H7 (cell line): ENCODE measurements at regions not wholly inside any gene's neighbourhood (a gene's known extent, or its start where the extent isn't known, plus 50 kb on each side); places are given as distances from the start of the nearest gene placed in this dataset.

Experiments
- DNase-seq: peaks from one replicate; pipeline ENCODE4 v3.0.0; 2012
- H3K27me3 ChIP-seq: 2 replicates; pipeline ENCODE4 v1.6.0; 2011; ENCODE audit warnings: mild to moderate bottlenecking, low read length; ENCODE audit not compliant: control insufficient read depth, insufficient read depth
- H3K36me3 ChIP-seq: replicated peaks from 2 replicates; pipeline ENCODE4 v1.5.1; 2011; ENCODE audit warnings: low read length; ENCODE audit not compliant: control insufficient read depth, insufficient read depth
- H3K4me3 ChIP-seq: 2 replicates; pipeline ENCODE4 v1.5.1; 2011; ENCODE audit warnings: low read depth, mild to moderate bottlenecking, control low read depth, low read length, moderate library complexity; ENCODE audit not compliant: insufficient read depth

GRCh38 chr3:117366574-117366973 lies 657.0 kb downstream of the TUSC7 start:
- no peak for DNase-seq
- Histone ChIP-seq H3K36me3 (no peaks in the 10 kb centered on the region), H3K27me3 (no peaks in the 10 kb centered on the region), H3K4me3 (no peak overlapping the region)

- DNase-seq = no peak
- no peak overlapping the region for H3K4me3 ChIP-seq
- no peaks in the 10 kb centered on the region for H3K36me3 ChIP-seq
- no peaks in the 10 kb centered on the region for H3K27me3 ChIP-seq
Observed at GRCh38 chr3:117367861-117368260, 658.3 kb downstream of the TUSC7 start.

GRCh38 chr3:117380631-117381030 lies 671.1 kb downstream of the TUSC7 start:
- Histone ChIP-seq H3K27me3 (no peaks in the 10 kb centered on the region), H3K36me3 (no peaks in the 10 kb centered on the region)
- DNase-seq = no peak

GRCh38 chr3:117393119-117393518 lies 683.5 kb downstream of the TUSC7 start:
- Histone ChIP-seq H3K4me3 (no peak overlapping the region), H3K36me3 (no peaks in the 10 kb centered on the region), H3K27me3 (peaks cover 17% of the 10 kb centered on the region)
- DNase-seq = no peak

More at GRCh38 chr3:117380631-117381030, 671.1 kb downstream of the TUSC7 start:
- no peak overlapping the region for H3K4me3 ChIP-seq

GRCh38 chr3:117398141-117398899 lies 688.7 kb downstream of the TUSC7 start:
- DNase-seq = no peak
- peaks cover 40% of the 10 kb centered on the region for H3K27me3 ChIP-seq
- no peak overlapping the region for H3K4me3 ChIP-seq
- no peaks in the 10 kb centered on the region for H3K36me3 ChIP-seq

- H3K27me3 ChIP-seq = peaks cover 40% of the 10 kb centered on the region
- no peak overlapping the region for H3K4me3 ChIP-seq
- no peaks in the 10 kb centered on the region for H3K36me3 ChIP-seq
- DNase-seq = no peak
Observed at GRCh38 chr3:117399311-117400078, 689.9 kb downstream of the TUSC7 start.

- Histone ChIP-seq H3K4me3 (no peak overlapping the region), H3K27me3 (peaks cover 40% of the 10 kb centered on the region), H3K36me3 (no peaks in the 10 kb centered on the region)
- no peak for DNase-seq
Observed at GRCh38 chr3:117400303-117400702, 690.7 kb downstream of the TUSC7 start.

- DNase-seq = no peak
- Histone ChIP-seq H3K27me3 (peaks cover 18% of the 10 kb centered on the region), H3K36me3 (no peaks in the 10 kb centered on the region), H3K4me3 (no peak overlapping the region)
Observed at GRCh38 chr3:117404141-117404540, 694.6 kb downstream of the TUSC7 start.

GRCh38 chr3:117404730-117405129 lies 695.2 kb downstream of the TUSC7 start:
- Histone ChIP-seq H3K27me3 (peaks cover 17% of the 10 kb centered on the region), H3K4me3 (no peak overlapping the region), H3K36me3 (no peaks in the 10 kb centered on the region)
- no peak for DNase-seq

- Histone ChIP-seq H3K4me3 (no peak overlapping the region), H3K36me3 (no peaks in the 10 kb centered on the region), H3K27me3 (peaks cover 15% of the 10 kb centered on the region)
- DNase-seq = no peak
Observed at GRCh38 chr3:117405359-117405758, 695.8 kb downstream of the TUSC7 start.

GRCh38 chr3:117407317-117407716 lies 697.7 kb downstream of the TUSC7 start:
- H3K27me3 ChIP-seq = no peaks in the 10 kb centered on the region
- DNase-seq = peak; percentile 7

GRCh38 chr3:117408811-117409210 lies 699.2 kb downstream of the TUSC7 start:
- no peak for DNase-seq
- H3K36me3 ChIP-seq = no peaks in the 10 kb centered on the region
- H3K4me3 ChIP-seq = no peak overlapping the region
- H3K27me3 ChIP-seq = no peaks in the 10 kb centered on the region

More at GRCh38 chr3:117407317-117407716, 697.7 kb downstream of the TUSC7 start:
- no peaks in the 10 kb centered on the region for H3K36me3 ChIP-seq
- H3K4me3 ChIP-seq = no peak overlapping the region

- Histone ChIP-seq H3K4me3 (no peak overlapping the region), H3K27me3 (no peaks in the 10 kb centered on the region), H3K36me3 (no peaks in the 10 kb centered on the region)
- DNase-seq = no peak
Observed at GRCh38 chr3:117409256-117409655, 699.7 kb downstream of the TUSC7 start.

- no peaks in the 10 kb centered on the region for H3K27me3 ChIP-seq
- no peak overlapping the region for H3K4me3 ChIP-seq
- no peak for DNase-seq
- no peaks in the 10 kb centered on the region for H3K36me3 ChIP-seq
Observed at GRCh38 chr3:117409701-117410459, 700.3 kb downstream of the TUSC7 start.
